IPS-20b (cell line): ENCODE measurements at regions not wholly inside any gene's neighbourhood (a gene's known extent, or its start where the extent isn't known, plus 50 kb on each side); places are given as distances from the start of the nearest gene placed in this dataset.

Experiments
- H3K27ac ChIP-seq: one replicate; pipeline ENCODE4 v1.5.1; 2013; ENCODE audit warnings: low read length
- H3K27me3 ChIP-seq: 2 replicates; pipeline ENCODE4 v1.6.1; 2013; ENCODE audit warnings: mild to moderate bottlenecking, low read length, inconsistent platforms; ENCODE audit not compliant: insufficient read depth
- H3K36me3 ChIP-seq: 2 replicates; pipeline ENCODE4 v1.6.1; 2013; ENCODE audit warnings: low read depth, mild to moderate bottlenecking, inconsistent platforms, low read length, moderate library complexity; ENCODE audit not compliant: insufficient read depth
- H3K4me1 ChIP-seq: 2 replicates; pipeline ENCODE4 v1.6.1; 2013; ENCODE audit warnings: mild to moderate bottlenecking, control low read depth, inconsistent platforms, low read length, moderate library complexity; ENCODE audit not compliant: insufficient read depth
- H3K4me3 ChIP-seq: 2 replicates; pipeline ENCODE4 v1.5.1; 2013; ENCODE audit warnings: mild to moderate bottlenecking, low read length, inconsistent platforms
- H3K9ac ChIP-seq: 2 replicates; pipeline ENCODE4 v1.6.1; 2013; ENCODE audit warnings: low read depth, mild to moderate bottlenecking, inconsistent platforms, low read length, moderate library complexity
- H3K9me3 ChIP-seq: 2 replicates; pipeline ENCODE4 v1.6.1; 2013; ENCODE audit warnings: mild to moderate bottlenecking, low read depth, low read length, inconsistent platforms; ENCODE audit not compliant: insufficient read depth

- H3K4me3 ChIP-seq: no peak overlapping the region
- no peaks in the 10 kb centered on the region for H3K36me3 ChIP-seq
- H3K9me3 ChIP-seq: no peaks in the 10 kb centered on the region
- no peak overlapping the region for H3K27ac ChIP-seq
- no peak overlapping the region for H3K9ac ChIP-seq
- no peaks in the 10 kb centered on the region for H3K27me3 ChIP-seq
- no peaks in the 10 kb centered on the region for H3K4me1 ChIP-seq
Observed at GRCh38 chrX:99398545-99398944, 1011.5 kb downstream of the PCDH19 start.

DNA sequence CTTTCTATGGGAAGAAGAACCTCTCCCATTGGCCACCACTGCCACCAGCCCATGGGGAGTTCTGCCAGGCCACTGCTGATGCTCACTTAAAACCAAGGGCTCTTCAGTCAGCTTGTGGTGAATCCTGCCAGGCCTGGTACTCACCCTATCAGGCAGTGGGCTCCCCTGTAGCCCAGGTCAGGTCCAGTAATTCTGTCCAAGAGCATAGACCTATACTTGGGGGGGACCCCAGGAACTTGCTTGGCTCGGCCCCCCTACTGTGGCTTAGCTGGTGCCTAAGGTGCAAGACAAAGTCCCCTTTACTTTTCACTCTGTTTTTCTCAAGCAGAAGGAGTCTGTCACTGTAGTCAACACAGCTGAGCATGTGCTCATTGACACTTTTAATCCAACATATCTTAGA is 1012.2 kb downstream of the PCDH19 start:
- Histone ChIP-seq H3K4me1 (no peaks in the 10 kb centered on the region), H3K9me3 (no peaks in the 10 kb centered on the region), H3K27ac (no peak overlapping the region), H3K4me3 (no peak overlapping the region), H3K36me3 (no peaks in the 10 kb centered on the region), H3K27me3 (no peaks in the 10 kb centered on the region), H3K9ac (no peak overlapping the region)

DNA sequence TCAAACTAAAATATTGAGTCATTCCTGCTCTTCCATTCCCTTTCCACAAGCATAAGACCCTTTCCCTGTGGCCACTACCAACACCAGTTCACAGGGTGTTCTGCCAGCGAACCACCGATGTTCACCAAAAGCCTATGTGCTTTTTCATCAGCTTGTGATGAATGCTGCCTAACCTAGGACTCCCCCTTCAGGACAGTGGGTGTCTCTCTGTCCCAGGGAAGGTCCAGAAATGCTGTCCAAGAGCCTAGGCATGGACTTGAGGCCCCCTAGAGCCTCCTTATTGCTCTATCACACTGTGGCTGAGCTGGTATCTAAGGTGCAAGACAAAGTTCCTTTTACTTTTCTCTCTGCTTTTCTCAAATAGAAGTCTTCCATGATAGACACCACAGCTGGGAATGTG is 1015.6 kb downstream of the PCDH19 start:
- Histone ChIP-seq H3K27me3 (no peaks in the 10 kb centered on the region), H3K9ac (no peak overlapping the region), H3K36me3 (no peaks in the 10 kb centered on the region), H3K9me3 (no peaks in the 10 kb centered on the region), H3K27ac (no peak overlapping the region), H3K4me3 (no peak overlapping the region), H3K4me1 (no peaks in the 10 kb centered on the region)

- H3K36me3 ChIP-seq: no peaks in the 10 kb centered on the region
- no peak overlapping the region for H3K27ac ChIP-seq
- no peaks in the 10 kb centered on the region for H3K4me1 ChIP-seq
- no peak overlapping the region for H3K9ac ChIP-seq
- H3K27me3 ChIP-seq: no peaks in the 10 kb centered on the region
- no peak overlapping the region for H3K4me3 ChIP-seq
- H3K9me3 ChIP-seq: peaks cover 4% of the 10 kb centered on the region; the same call in 1 of the 2 replicates
Observed at GRCh38 chrX:99384594-99385374, 1025.3 kb downstream of the PCDH19 start.

GRCh38 chrX:99383786-99384185 is 1026.3 kb downstream of the PCDH19 start:
- H3K36me3 ChIP-seq: no peaks in the 10 kb centered on the region
- no peaks in the 10 kb centered on the region for H3K4me1 ChIP-seq
- no peaks in the 10 kb centered on the region for H3K27me3 ChIP-seq
- no peak overlapping the region for H3K9ac ChIP-seq
- H3K9me3 ChIP-seq: peaks cover 4% of the 10 kb centered on the region; the same call in 1 of the 2 replicates
- H3K4me3 ChIP-seq: no peak overlapping the region
- H3K27ac ChIP-seq: no peak overlapping the region

DNA sequence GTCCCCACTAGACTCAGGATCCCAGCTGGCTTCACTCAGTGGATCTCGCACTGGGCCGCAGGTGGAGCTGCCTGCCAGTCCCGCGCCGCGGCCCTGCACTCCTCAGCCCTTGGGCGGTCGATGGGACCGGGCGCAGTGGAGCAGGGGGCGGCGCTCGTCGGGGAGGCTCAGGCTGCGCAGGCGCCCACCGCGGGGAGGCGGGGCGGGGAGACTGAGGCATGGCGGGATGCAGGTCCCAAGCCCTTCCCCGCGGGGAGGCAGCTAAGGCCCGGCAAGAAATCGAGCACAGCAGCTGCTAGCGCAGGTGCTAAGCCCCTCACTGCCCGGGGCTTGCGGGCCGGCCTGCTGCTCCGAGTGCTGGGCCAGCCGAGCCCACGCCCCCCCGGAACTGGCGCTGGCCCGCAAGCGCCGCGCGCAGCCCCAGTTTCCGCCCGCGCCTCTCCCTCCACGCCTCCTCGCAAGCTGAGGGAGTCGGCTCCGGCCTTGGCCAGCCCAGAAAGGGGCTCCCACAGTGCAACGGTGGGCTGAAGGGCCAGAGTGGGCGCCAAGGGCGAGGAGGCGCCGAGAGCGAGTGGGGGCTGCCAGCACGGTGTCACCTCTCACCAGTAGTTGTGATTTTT is 1038.0 kb downstream of the PCDH19 start:
- Histone ChIP-seq H3K27me3 (no peaks in the 10 kb centered on the region), H3K27ac (no peak overlapping the region)

GRCh38 chrX:99353412-99353811 is 1056.7 kb downstream of the PCDH19 start:
- no peaks in the 10 kb centered on the region for H3K9me3 ChIP-seq
- H3K27ac ChIP-seq: no peak overlapping the region
- no peaks in the 10 kb centered on the region for H3K4me1 ChIP-seq
- no peak overlapping the region for H3K9ac ChIP-seq
- no peaks in the 10 kb centered on the region for H3K27me3 ChIP-seq
- H3K36me3 ChIP-seq: no peaks in the 10 kb centered on the region
- no peak overlapping the region for H3K4me3 ChIP-seq

More for the DNA sequence above, 1038.0 kb downstream of the PCDH19 start:
- Histone ChIP-seq H3K9me3 (no peaks in the 10 kb centered on the region), H3K9ac (no peak overlapping the region), H3K4me1 (no peaks in the 10 kb centered on the region), H3K36me3 (no peaks in the 10 kb centered on the region), H3K4me3 (no peak overlapping the region)

GRCh38 chrX:99348256-99348655 is 1061.8 kb downstream of the PCDH19 start:
- no peaks in the 10 kb centered on the region for H3K36me3 ChIP-seq
- H3K4me1 ChIP-seq: no peaks in the 10 kb centered on the region
- H3K4me3 ChIP-seq: no peak overlapping the region
- no peaks in the 10 kb centered on the region for H3K27me3 ChIP-seq
- H3K9ac ChIP-seq: no peak overlapping the region
- no peaks in the 10 kb centered on the region for H3K9me3 ChIP-seq
- H3K27ac ChIP-seq: no peak overlapping the region

- Histone ChIP-seq H3K9ac (no peak overlapping the region), H3K9me3 (no peaks in the 10 kb centered on the region), H3K36me3 (no peaks in the 10 kb centered on the region), H3K4me1 (no peaks in the 10 kb centered on the region), H3K27me3 (no peaks in the 10 kb centered on the region), H3K27ac (no peak overlapping the region), H3K4me3 (no peak overlapping the region)
Observed at GRCh38 chrX:99308302-99308701, 1101.8 kb downstream of the PCDH19 start.

GRCh38 chrX:99305573-99305972 is 1104.5 kb downstream of the PCDH19 start:
- Histone ChIP-seq H3K36me3 (no peaks in the 10 kb centered on the region), H3K4me1 (no peaks in the 10 kb centered on the region), H3K9me3 (no peaks in the 10 kb centered on the region), H3K27me3 (no peaks in the 10 kb centered on the region), H3K9ac (no peak overlapping the region), H3K4me3 (no peak overlapping the region), H3K27ac (no peak overlapping the region)

DNA sequence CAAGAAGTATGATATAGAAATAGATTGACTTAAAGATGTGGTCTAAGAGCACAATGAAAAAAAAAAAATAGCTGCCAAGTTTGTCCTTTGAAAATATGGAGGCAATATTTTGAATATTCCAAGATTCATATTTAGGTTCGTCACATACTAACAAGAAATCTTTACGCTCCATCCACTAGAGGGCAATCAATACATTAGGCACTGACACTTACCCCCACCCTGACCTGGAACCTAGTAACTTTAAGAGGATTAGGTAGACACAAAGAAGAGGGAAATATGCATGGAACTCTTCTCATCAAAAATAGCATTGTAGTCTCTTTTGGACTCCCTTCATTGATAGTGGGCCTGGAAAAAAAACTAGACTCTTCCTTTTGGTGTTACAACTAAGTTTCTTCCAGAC is 1108.1 kb downstream of the PCDH19 start:
- Histone ChIP-seq H3K27me3 (no peaks in the 10 kb centered on the region), H3K36me3 (no peaks in the 10 kb centered on the region), H3K4me3 (no peak overlapping the region), H3K9ac (no peak overlapping the region), H3K27ac (no peak overlapping the region), H3K9me3 (no peaks in the 10 kb centered on the region), H3K4me1 (no peaks in the 10 kb centered on the region)

GRCh38 chrX:99271641-99272040 is 1138.4 kb downstream of the PCDH19 start:
- Histone ChIP-seq H3K27ac (no peak overlapping the region), H3K4me3 (no peak overlapping the region), H3K27me3 (no peaks in the 10 kb centered on the region), H3K36me3 (no peaks in the 10 kb centered on the region), H3K9ac (no peak overlapping the region), H3K4me1 (no peaks in the 10 kb centered on the region), H3K9me3 (no peaks in the 10 kb centered on the region)
